GM12878 (cell line): ENCODE measurements at regions not wholly inside any gene's neighbourhood (a gene's known extent, or its start where the extent isn't known, plus 50 kb on each side); places are given as distances from the start of the nearest gene placed in this dataset.

Source experiments
- CTCF ChIP-seq, 3 experiments: IDR thresholded peaks in 2 of 3; conservative IDR thresholded peaks in 1 of 3; 2 replicates each; pipeline ENCODE4 v1.5.1; 2011; ENCODE audit warnings: low read depth in 3 of 3, low read length in 3 of 3, mild to moderate bottlenecking in 3 of 3, control low read depth in 2 of 3, moderate library complexity in 2 of 3, inconsistent platforms in 1 of 3, mixed read lengths in 1 of 3; ENCODE audit not compliant: control insufficient read depth in 2 of 3, insufficient read depth in 1 of 3; ENCODE audit errors: extremely low read depth in 1 of 3
- FOXK2 ChIP-seq: fragments of 450-650 bp; IDR thresholded peaks from 2 replicates; pipeline ENCODE4 v1.6.1; 2017; ENCODE audit warnings: mild to moderate bottlenecking, moderate library complexity
- GABPA ChIP-seq: IDR thresholded peaks from 2 replicates; pipeline ENCODE4 v1.6.1; 2014; ENCODE audit warnings: antibody characterized with exemption, low read depth, mild to moderate bottlenecking, inconsistent platforms
- HDGF ChIP-seq: fragments of 450-650 bp; IDR thresholded peaks from 2 replicates; pipeline ENCODE4 v1.6.1; 2016; ENCODE audit warnings: antibody characterized with exemption
- IRF5 ChIP-seq: fragments of 450-650 bp; IDR thresholded peaks from 2 replicates; pipeline ENCODE4 v1.6.1; 2017; ENCODE audit warnings: borderline replicate concordance
- POLR2AphosphoS5 ChIP-seq: IDR thresholded peaks from 2 replicates; pipeline ENCODE4 v1.6.1; 2011; ENCODE audit warnings: mild to moderate bottlenecking, low read length, inconsistent platforms
- RCOR1 ChIP-seq: conservative IDR thresholded peaks from 2 replicates; pipeline ENCODE4 v1.6.1; 2012; ENCODE audit warnings: low read depth, low read length, improper control_type of control experiment
- REST ChIP-seq: IDR thresholded peaks from 2 replicates; pipeline ENCODE4 v1.6.1; 2012; ENCODE audit warnings: mild to moderate bottlenecking, low read depth, low read length
- TCF7 ChIP-seq: IDR thresholded peaks from 2 replicates; pipeline ENCODE4 v1.6.1; 2014; ENCODE audit warnings: antibody characterized with exemption, borderline replicate concordance
- ZNF384 ChIP-seq: IDR thresholded peaks from 2 replicates; pipeline ENCODE4 v1.6.1; 2012; ENCODE audit warnings: low read depth, mild to moderate bottlenecking, low read length, improper control_type of control experiment, borderline replicate concordance
- ZZZ3 ChIP-seq: IDR thresholded peaks from 2 replicates; pipeline ENCODE4 v1.6.1; 2011; ENCODE audit warnings: low read depth; ENCODE audit not compliant: control insufficient read depth, insufficient read length

GRCh38 chr10:78623578-78624215, 445.1 kb upstream of the ZMIZ1 start:
- TF ChIP-seq FOXK2 = no peak
- TF ChIP-seq GABPA = no peak
- no peak for TF ChIP-seq ZNF384
- no peak for TF ChIP-seq POLR2AphosphoS5
- no peak for TF ChIP-seq CTCF (IDR thresholded peaks at IDR 0.05 in 2 of 3, conservative IDR thresholded peaks at IDR 0.05 in 1 of 3; ENCODE audit: control insufficient read depth in 2 of 3, extremely low read depth in 1 of 3, insufficient read depth in 1 of 3, low read depth in 3 of 3, low read length in 3 of 3)
- TF ChIP-seq HDGF = no peak
- TF ChIP-seq REST = no peak
- no peak for TF ChIP-seq ZZZ3
- no peak for TF ChIP-seq TCF7
- no peak for TF ChIP-seq IRF5
- no peak for TF ChIP-seq RCOR1
